ENCODE measurements at regions not wholly inside any gene's neighbourhood (a gene's known extent, or its start where the extent isn't known, plus 50 kb on each side); places are given as distances from the start of the nearest gene placed in this dataset.
"Not testable (repeated sequence)": the region's sequence is repeated elsewhere in the genome, so short reads cannot be mapped to it uniquely, and the experiment has no call there.

DNA sequence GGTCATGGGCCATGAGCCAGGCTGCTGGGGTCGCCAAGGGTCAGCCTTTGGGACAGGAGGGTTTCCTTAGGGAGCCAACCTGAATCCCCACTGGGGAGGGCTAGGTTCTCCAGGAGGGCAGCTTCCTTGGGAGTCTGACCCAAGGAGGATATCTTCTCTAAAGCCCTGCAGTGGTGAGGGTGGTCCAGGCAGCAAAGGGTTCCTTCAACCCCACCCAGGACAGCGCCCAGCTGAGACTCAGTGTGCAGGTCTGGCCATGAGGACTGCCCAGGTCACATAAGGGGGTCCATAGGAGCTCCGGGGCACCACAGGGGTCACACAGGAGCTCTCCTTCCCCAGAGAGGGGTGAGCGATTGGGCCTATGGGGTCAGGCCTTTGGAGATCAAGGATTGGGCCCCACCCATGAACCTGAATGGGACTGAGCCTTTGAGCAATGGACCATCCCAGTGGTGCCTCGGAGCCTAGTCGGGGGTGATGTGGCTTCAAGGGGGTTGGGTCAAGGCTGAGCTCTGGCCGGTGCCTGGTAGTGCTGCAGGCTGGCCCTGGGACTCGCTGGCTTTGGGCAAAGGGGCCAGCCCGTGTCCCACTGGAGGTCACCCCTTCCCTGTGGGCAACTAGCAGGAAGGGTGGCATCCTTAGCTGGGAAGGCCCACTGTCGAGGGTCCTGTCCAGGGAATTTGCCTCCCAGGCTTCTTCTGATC lies 216.5 kb downstream of the SNRPN start:
- DNase-seq, result no peak

DNA sequence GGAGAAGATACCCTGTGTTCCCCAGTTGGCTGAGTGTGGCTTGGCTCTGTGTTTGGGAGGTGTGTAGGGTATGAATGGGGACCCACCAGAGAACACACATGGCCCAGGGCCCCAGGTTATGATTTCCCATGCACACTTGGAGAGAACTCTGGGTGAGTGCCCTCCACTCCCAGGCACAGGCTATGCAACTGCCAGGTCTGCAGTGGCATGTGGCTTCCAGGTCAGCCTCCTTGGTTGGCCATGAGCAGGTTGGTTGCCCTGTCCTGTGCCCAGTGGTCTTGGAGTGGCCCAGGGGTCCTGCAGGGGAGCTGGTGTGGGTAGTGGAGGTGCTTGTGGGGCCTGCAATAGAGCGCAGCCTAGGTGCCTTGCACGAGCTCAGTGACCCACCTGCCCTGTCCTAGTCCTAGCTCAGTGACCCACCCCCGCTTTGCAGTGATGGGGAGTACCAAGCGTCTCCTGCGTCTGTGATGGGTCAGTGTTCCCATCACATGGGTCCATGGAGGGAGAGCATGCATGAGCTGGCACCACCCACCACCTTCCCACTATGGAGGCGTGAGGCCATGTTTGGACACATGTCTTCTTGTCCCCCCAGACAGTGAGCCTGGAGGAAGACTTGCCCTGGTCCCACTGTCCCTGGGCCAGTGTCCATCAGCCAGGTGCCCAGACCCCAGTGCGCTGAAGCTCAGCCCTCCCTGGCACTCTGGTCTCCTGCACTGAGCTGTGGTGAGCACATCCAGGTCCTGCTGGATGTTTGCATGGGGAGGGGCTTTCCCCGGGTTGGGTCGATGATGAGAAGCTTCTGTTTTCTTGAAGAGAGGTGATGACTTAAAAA lies 217.3 kb downstream of the SNRPN start:
- DNase-seq, result no peak

DNA sequence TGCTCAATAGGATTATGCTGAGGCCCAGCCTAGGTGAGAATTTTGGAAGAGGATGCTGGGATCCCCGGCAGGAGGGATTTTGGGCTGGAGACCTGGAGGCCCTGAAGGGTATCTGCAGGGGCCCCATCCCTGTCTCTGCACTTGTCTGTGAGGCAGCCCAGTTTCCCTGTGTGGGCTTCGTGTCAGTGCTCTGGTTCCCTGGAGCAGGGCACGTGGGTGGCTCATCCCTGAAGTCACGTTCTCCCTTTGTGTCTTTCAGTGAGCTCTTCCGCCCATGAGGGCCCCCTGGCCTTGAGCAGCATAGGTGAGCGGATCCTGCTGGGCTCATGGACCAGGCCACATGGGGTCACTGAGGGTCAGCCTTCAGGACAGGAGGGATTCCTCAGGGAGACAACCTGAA lies 217.9 kb downstream of the SNRPN start:
- no peak for DNase-seq

DNA sequence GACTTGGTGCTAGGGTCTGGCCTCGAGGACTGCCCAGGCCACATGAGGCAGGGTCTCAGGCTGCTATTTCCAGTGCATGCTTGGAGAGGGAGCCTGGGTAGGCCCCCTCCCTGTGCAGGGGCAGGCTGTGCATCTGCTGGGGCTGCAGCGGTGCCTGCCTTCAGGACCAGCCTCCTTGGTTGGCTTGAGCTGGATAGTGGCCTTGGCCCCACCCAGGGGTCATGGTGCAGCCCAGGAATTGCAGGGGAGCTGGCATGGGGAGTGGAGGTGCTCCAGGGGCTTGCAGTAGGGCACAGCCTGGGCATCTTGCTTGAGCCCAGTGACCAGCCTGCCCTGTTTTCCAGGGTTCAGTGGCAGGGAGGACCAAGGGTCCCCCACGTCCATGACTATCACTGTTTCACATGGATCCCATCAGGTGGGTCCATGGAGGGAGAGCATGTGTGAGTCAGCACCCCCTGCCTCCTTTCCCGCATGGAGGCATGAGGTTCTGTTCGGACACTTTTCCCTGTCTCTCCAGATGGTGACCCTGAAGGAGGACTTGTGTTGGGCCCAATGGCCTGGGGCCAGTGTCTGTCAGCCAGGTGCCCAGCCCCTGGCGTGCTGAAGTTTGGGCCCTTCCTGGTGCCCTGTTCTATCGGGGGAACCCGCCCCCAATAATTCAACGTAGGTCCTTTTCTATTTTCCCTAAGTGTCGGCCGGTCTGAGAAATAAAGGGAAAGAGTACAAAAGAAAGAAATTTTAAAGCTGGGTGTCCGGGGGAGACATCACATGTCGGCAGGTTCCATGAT lies 218.6 kb downstream of the SNRPN start:
- DNase-seq, result no peak

DNA sequence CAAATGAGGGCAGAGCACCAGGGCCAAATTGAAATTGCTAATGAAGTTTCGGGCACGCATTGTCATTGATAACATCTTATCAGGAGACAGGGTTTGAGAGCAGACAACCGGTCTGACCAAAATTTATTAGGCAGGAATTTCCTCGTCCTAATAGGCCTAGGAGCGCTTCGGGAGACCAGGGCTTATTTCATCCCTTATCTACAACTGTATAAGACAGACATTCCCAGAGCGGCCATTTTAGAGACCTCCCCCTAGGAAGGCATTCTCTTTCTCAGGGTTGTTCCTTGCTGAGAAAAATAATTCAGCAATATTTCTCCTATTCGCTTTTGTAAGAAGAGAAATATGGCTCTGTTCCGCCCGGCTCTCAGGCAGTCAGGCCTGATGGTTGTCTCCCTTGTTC lies 219.4 kb downstream of the SNRPN start:
- DNase-seq, result not testable (repeated sequence)

DNA sequence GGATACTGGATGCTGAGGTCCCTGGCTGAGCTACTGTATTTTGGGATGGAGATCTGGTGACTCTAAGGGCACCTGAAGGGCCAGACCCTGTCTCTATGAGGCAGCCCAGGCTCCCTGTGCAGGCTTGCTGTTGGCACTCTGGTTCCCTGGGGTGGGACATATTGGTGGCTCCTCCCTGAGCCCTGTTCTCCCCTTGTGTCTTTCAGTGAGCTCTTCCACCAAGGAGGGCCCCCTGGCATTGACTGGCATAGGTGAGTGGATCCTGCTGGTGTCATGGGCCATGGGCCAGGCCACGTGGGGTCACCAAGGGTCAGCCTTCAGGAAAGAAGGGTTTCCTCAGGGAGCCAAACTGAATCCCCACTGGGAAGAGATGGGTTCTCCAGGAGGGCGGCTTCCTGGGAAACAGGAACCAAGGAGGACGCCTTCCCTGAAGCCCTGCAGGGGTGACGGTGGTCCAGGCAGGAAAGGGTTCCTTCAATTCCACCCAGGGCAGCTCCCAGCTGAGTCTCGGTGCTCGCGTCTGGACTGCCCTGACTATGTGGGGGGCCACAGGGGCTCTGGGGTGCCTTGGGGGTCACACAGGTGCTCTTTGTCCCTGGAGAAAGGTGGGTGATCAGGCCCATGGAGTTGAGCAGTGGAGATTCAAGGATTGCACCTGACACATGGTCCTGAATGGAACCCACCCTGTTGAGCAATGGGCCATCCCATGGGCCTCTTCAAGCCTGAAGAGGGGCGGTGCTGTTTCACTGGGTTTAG lies 220.4 kb downstream of the SNRPN start:
- no peak for DNase-seq

DNA sequence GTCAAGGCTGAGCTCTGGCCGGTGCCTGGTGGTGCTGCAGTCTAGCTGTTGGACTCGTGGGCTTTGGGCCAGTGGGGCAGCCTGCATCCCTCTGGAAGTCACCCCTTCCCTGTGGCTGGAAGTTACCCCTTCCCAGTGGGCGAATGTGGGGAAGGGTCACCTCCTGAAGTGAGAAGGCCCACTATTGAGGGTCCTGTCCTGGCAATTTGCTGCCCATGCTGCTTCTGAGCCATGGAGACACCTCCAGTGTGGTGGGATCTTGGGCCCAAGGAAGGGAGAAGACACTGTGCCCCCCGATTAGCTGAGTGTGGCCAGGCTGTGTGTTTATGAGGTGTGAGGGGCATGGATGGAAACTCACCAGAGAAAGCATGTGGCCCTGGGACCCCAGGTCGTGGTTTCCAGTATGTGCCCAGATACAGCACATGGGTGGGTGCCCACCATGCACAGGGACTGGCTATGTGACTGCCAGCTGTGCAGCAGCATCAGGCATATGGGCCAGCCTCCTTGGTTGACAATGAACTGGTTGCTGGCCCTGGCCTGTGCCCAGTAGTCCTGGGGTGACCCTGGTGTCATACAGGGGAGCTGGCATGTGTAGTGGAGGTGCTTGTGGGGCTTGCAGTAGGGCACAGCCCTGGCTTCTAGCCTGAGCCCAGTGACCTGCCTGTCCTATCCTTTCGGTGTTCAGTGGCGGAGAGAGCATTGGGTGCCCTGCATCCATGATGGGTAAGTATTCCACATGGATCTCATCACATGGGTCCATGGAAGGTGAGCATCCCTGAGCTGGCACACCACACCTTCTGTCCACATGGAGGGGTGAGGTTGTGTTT lies 221.2 kb downstream of the SNRPN start:
- DNase-seq, result no peak

DNA sequence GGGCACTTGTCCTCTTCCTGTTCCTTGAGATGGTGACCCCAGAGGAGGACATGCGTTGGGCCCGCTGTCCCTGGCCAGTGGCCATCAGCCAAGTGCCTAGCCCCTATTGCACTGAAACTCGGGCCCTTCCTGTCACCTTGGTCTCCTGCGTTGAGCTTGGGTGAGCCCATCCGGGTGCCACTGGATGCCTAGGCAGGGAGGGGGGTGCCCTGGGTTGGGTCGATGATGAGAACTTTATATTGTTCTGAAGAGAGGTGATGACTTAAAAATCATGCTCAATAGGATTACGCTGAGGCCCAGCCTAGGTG lies 221.8 kb downstream of the SNRPN start:
- no peak for DNase-seq

DNA sequence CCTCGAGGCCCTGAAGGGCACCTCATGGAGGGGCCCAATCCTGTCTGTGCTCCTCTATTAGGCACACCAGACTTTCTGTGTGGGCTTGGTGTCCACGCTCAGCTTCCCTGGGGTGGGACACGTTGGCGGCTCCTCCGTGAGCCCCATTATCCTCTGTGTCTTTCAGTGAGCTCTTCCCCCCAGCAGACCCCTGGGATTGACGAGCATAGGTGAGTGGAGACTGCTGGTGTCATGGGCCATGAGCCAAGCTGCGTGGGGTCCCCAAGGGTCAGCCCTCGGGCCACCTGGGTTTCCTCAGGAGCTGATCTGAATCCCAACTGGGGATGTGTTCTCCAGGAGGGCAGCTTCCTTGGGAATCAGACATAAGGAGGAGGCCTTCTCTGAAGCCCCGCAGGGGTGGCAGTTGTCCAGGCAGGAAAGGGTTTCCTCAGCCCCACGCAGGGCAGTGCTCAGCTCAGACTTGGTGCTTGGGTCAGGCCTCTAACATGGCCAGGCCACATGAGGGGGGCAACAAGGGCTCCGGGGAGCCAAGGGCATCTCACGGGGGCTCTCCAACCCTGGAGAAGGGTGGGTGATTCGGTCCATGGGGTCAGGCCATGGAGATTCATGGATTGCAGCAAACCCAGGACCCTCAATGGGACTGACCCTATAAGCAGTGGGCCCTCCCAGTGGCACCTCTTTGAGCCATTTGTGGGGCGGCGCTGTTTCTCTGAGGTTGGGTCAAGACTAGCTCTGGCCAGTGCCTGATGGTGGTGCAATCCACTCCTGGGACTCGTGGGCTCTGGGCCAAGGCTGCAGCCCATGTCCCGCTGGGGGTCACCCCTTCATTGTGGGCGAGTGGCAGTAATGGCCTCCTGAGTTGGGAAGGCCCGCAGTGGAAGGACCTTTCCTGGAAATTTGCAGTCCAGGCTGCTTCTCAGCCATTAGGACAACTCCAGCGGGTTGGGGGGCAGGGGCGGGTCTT lies 222.5 kb downstream of the SNRPN start:
- no peak for DNase-seq

DNA sequence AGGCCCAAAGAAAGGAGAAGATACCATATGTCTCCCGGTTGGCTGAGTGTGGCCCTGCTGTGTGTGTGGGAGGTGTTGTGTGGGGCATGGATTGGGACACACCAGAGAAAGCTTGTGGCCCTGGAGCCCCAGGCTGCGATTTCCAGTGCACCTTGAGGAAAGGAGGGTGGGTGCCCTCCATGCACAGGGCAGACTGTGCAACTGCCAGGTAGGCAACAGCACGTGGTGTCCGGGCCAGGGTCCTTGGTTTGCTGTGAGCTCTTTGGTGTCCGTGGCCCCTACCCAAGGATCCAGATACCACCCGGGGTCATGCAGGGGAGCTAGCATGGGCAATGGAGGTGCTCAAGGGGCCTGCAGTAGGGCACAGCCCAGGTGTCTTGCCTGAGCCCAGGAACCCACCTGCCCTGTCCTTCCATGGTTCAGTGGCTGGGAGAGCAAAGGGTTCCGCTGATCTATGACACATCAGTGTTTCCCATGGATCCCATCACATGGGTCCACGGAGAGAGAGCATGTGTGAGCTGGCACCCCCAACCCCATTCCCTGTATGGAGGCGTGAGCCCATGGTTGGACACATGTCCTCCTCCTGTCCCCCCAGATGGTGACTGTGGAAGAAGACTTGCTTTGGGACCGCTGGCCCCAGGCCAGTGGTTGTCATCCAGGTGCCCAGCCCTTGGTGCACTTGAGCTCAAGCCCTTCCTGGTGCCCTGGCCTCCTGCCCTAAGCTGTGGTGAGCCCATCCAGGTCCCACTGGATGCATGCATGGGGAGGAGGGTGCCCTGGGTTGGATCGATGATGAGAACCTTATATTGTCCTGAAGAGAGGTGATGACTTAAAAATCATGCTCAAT lies 223.4 kb downstream of the SNRPN start:
- no peak for DNase-seq

DNA sequence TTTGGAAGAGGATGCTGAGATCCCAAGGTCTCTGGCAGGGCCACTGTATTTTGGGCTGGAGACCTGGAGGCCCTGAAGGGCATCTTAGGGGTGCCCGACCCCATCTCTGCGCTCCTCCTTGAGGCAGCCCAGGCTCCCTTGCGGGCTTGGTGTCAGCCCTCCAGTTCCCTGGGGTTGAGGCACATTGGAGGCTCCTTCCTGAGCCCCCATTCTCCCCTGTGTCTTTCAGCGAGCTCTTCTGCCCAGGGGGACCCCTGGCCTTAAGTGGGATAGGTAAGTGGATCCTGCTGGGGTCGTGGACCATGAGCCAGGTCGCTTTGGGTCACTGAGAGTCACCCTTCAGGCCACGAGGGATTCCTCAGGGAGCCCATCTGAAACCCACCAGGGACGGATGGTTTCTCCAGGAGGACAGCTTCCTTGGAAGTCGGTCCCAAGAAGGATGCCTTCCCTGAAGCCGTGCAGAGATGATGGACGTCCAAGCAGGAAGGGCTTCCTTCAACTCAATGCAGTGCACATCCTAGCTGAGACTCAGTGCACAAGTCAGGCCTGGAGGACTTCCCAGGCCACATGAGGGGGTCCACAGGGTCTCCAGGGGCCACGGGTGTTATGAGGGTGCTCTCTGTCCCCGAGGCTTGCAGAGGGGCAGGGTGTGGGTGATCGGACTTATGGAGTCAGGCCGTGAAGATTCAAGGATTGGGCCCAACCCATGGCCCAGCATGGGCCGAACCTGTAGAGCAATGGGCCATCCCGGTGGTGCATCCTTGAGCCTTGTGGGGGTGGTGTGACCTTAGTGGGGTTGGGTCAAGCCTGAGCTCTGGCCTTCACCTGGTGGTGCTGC lies 224.3 kb downstream of the SNRPN start:
- DNase-seq, result no peak

DNA sequence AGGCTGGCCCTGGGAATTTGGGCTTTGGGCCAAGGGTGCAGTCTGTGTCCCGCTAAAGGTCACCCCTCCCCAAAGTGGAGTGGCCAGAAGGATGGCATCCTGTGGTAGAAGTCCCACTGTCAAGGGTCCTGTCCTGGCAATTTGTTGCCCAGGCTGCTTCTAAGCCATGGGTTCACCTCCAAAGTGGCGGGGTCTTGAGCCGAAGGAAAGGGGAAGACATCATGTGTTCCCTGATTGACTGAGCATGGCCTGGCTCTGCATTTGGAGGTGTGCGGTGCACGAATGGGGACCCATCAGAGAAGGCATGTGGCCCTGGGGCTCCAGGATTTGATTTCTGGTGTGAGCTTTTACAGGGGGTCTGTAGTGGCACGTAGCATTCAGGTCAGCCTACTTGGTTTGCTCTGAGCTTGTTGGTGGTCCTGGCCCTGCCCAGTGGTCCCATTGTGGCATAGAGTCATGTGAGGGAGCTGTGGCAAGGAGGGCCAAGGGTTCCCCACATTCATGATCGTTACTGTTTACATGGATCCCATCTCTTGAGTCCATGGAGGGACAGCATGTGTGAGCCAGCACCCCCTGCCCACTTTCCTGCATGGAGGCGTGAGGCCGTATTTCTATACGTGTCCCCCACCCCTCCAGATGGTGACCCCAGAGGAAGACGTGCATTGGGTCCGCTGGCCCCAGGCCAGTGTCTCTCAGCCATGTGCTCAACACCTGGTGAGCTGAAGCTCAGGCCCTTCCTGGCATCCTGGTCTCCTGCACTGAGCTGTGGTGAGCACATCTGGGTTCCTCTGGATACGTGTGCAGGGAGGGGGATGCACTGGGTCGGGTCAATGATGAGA lies 225.1 kb downstream of the SNRPN start:
- DNase-seq, result no peak

DNA sequence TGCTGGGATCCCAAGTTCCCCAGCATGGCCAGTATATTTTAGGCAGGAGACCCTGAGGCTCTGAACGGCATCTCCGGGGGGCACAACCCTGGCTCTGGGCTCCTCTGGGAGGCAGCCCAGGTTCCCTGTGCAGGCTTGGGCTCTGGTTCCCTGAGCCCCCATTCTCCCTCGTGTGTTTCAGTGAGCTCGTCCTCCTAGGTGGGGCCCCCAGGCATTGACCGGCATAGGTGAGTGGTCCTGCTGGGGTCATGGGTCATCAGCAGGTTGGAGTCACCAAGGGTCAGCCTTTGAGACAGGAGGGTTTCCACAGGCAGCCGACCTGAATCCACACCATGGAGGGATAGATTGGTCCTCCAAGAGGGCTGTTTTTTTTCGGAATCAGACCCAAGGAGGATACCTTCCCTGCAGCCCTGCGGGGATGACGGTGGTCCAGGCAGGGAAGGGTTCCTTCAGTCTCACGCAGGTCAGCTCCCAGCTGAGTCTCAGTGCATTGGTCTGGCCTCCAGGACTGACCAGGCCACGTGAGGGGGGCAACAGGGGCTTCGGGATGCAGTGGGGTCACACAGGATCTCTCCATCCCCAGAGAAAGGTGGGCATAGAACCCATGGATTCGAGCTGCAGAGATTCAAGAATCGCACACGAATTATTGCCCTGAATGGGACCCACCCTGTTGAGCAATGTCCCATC lies 226.0 kb downstream of the SNRPN start:
- DNase-seq, result no peak

DNA sequence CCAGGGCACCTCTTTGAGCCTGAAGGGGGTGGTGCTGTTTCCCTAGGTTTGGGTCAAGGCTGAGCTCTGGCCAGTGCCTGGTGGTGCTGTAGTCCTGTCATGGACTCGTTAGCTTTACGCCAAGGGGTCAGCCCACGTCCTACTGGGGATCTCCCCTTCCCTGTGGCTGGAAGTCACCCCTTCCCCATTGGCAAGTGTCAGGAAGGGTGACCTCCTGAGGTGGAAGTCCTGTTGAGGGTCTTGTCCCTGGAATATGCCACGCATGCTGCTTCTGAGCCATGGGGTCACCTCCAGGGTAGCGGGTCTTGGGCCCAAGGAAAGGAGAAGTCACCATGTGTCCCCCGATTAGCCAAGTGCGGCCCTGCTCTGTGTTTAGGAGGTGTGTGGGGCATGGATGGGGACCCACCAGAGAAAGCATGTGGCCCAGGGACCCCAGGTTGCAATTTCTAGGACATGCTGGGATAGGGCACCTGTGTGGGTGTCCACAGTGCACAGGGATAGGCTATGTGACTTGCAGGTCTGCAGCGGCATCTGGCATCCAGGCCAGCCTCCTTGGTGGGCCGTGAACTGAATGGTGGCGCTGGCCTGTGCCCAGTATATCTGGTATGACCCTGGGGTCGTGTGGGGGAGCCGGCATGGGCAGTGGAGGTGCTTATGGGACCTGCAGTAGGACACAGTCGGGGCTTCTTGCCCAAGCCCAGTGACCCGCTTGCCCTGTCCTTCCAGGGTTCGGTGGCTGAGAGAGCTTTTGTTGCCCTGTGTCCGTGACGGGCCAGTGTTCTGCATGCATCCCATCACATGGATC lies 226.7 kb downstream of the SNRPN start:
- no peak for DNase-seq

DNA sequence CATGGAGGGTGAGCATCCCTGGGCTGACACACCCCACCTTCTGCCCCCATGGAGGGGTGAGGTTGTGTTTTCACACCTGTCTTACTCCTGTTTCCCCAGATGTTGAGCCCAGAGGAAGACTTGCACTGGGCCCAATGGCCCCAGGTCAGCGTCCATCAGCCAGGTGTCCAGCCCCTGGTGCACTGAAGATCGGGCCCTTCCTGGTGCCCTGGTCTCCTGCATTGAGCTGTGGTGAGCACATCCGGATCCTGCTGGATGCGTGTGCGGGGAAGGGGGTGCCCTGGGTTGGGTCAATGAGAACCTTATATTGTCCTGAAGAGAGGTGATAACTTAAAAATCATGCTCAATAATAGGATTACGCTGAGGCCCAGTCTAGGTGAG lies 227.3 kb downstream of the SNRPN start:
- no peak for DNase-seq

DNA sequence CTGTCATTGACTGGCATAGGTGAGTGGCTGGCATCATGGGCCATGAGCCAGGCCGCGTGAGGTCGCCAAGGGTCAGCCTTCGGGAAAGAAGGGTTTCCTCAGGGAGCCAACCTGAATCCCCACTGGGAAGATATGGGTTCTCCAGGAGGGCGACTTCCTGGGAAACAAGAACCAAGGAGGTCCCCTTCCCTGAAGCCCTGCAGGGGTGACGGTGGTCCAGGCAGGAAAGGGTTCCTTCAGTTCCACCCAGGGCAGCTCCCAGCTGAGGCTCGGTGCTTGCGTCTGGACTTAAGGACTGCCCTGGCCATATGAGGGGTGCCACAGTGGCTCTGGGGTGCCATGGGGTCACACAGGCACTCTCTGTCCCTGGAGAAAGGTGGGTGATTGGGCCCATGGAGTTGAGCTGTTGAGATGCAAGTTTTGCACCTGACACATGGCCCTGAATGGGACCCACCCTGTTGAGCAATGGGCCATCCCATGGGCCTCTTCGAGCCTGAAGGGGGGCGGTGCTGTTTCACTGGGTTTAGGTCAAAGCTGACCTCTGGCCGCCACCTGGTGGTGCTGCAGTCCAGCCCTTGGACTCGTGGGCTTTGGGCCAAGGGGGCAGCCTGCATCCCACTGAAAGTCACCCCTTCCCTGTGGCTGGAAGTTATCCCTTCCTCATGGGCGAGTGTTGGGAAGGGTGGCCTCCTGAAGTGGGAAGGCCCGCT lies 228.1 kb downstream of the SNRPN start:
- DNase-seq, result no peak
